ENCODE measurements at regions not wholly inside any gene's neighbourhood (a gene's known extent, or its start where the extent isn't known, plus 50 kb on each side); places are given as distances from the start of the nearest gene placed in this dataset.
A peak's percentile ranks its signal among the peaks of the same experiment; 100 is the strongest.
"Not testable (repeated sequence)": the region's sequence is repeated elsewhere in the genome, so short reads cannot be mapped to it uniquely, and the experiment has no call there.

- peak; percentile 0 to 42 for DNase-seq
Observed at GRCh38 chr6:71621918-71622519, 264.3 kb upstream of the RIMS1 start.

- no peak for DNase-seq
Observed at GRCh38 chr6:71642120-71642519, 244.2 kb upstream of the RIMS1 start.

GRCh38 chr6:71642793-71643192 is 243.6 kb upstream of the RIMS1 start:
- DNase-seq, result no peak

GRCh38 chr6:71645299-71645698 is 241.1 kb upstream of the RIMS1 start:
- DNase-seq, result no peak

GRCh38 chr6:71649915-71650314 is 236.4 kb upstream of the RIMS1 start:
- DNase-seq, result peak in 1 of 2 experiments; percentile 1

DNA sequence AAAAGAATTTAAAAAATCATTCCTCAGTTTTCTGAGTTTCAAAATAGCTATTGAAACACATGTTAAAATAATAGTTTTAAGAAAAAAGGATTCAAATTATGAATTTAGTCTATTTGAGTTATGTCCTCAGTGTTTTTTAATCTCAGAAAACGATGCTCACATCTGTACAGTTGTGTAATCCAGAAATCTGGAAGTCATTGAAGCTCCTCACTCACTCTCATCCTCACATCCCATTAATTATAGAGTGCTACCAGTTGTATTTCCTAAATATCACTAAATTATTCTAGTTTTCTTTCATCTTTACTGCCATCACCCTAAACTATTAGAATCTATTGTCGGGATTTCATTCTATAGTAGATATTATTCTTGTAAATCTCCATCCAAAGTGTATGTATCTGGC is 234.7 kb upstream of the RIMS1 start:
- no peak for DNase-seq

- DNase-seq, result no peak
Observed at GRCh38 chr6:71656121-71656520, 230.2 kb upstream of the RIMS1 start.

GRCh38 chr6:71665931-71666330 is 220.4 kb upstream of the RIMS1 start:
- no peak for DNase-seq

DNA sequence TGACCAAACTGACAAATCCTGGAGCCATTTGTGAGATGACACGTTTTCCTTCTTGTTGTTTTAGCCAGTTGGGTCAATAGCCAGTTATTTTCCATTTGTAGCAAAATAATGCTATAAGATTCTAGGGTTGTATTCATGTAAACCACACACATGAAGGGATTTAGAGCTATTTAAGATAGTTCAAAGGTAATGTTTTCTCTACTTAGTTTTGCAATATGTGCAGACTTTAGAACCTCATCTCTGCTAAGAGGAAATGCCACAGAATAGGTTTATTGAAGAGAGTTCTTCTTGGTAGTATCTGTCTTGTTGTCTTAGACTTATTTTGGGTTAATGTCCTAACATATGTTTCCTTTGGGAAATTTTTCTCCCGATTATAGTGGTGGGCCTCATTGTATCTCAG is 213.5 kb upstream of the RIMS1 start:
- DNase-seq, result no peak

GRCh38 chr6:71675386-71675785 is 211.0 kb upstream of the RIMS1 start:
- no peak for DNase-seq

- DNase-seq, result no peak
Observed at GRCh38 chr6:71676298-71676697, 210.1 kb upstream of the RIMS1 start.

GRCh38 chr6:71678091-71678490 is 208.3 kb upstream of the RIMS1 start:
- no peak for DNase-seq

- DNase-seq, result no peak
Observed at GRCh38 chr6:71681234-71681867, 205.0 kb upstream of the RIMS1 start.

DNA sequence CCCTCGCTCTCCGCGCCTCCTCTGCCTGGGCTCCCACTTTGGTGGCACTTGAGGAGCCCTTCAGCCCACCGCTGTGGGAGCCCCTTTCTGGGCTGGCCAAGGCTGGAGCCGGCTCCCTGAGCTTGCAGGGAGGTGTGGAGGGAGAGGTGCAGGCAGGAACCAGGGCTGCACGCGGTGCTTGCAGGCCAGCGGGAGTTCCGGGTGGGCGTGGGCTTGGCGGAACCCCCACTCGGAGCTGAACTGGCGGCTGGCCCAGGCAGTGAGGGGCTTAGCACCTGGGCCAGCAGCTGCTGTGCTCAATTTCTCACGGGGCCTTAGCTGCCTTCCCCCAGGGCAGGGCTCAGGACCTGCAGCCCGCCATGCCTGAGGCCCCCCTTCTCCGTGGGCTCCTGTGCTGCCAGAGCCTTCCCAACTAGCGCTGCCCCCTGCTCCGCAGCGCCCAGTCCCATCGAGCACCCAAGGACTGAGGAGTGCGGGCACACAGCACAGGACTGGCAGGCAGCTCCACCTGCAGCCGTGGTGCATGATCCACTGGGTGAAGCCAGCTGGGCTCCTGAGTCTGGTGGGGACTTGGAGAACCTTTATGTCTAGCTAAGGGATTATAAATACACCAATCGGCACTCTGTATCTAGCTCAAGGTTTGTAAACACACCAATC is 200.2 kb upstream of the RIMS1 start:
- not testable (repeated sequence) for DNase-seq

GRCh38 chr6:71698702-71699101 is 187.6 kb upstream of the RIMS1 start:
- DNase-seq, result no peak

GRCh38 chr6:71706523-71706922 is 179.8 kb upstream of the RIMS1 start:
- DNase-seq, result no peak

DNA sequence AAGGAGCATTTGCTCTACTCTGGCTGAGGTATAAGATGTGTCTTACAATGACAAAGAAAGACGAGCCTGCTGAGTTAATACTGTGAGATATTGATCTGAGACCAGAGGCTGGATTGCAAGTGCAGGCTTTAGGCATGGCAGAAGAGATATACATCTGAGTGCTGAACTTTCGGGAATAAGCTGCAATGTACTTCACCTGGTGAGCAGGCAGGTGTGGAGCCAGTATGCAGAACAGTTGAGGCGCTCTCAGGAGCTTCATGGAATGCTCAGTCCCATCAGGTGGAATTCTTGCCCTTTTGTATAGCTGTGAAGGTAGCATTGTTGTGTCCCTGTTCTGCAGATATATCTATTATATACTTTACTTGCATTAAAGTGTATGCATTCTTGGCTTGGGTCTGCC is 179.3 kb upstream of the RIMS1 start:
- DNase-seq, result no peak

DNA sequence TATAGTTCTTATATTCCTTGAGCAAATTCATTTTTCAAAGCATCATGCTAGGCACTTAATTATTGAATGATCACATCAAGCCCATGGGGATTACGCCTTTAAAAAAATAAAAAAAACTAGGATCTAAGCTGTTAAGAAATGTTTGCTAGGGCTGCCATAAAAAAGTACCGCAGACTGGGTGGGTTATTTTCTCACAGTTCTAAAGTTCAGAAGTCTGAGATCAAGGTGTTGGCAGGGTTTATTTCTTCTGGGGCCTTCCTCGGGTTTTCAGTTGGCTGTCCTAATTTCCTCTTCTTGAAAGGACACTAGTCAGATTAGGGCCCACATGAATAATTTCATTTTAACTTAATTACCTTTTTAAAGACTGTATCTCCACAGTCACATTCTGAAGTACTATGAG is 165.6 kb upstream of the RIMS1 start:
- no peak for DNase-seq

- no peak for DNase-seq
Observed at GRCh38 chr6:71721642-71722041, 164.7 kb upstream of the RIMS1 start.

DNA sequence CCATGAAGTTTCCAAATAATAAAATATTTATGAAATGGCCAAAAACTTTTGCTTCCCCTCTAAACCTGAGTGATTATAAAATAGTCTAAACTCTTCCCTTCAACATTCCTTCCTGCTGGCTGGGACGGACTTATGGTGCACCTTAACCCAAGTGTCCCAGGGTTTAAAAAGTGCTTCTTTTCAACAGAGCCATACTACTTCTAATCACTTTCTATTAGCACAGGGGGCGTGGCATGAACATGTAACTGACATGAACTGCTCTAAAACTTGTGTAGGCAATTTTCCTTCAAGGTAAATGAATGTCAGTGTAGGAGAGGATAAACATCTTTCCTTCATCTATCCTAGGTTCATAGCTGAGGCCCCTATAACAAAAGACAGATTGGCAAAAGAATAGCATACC is 163.6 kb upstream of the RIMS1 start:
- no peak for DNase-seq

DNA sequence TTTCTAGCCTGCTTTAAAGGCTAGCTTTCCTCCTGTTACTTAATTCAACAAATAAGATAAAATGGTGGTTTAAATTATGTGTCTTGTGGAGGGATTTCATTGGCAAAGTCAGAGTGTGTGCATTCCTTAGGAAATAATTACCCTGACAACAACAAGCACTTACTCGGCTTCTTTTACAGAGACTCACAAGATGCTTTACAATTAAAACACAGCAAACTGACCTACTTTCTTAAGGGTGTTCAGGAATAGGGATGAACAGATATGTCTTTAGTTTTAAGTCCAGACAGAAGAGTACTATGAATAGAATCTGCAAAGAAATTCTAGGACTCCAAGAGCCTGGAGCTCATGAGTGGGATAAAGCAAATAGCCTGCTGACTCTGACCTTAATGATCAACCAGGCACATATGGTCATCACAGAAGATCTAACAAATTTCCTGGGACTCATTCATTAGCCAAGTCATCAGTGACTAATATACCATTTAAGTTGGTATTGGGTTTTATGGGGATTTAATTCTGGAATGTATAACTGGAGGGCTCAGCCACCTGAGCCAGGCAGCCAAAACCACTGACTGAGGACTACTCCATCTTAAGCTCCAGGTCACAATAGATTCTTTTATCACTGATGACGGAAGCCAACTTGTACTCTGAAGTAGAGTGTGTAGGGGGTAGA is 161.8 kb upstream of the RIMS1 start:
- DNase-seq, result no peak

DNA sequence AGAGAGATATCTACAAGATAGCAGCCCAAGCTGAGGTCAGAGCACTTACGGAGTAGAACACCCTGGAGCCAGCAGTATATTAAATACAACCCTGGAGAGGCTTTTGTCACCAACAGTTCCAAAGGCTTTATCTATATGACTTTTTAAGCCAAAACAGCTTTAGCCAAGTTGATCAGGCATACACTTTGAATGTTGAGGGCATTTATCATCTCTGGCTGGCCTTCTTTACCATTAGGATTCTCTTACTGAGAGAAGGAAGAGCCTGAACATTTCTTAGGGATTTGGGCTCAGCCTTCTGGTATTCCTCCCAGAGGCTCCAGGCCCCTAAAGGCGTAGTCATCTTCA is 161.3 kb upstream of the RIMS1 start:
- no peak for DNase-seq

- no peak for DNase-seq
Observed at GRCh38 chr6:71726121-71726520, 160.2 kb upstream of the RIMS1 start.

GRCh38 chr6:71727632-71728294 is 158.6 kb upstream of the RIMS1 start:
- no peak for DNase-seq
